WTC11 (cell line): ENCODE measurements at regions not wholly inside any gene's neighbourhood (a gene's known extent, or its start where the extent isn't known, plus 50 kb on each side); places are given as distances from the start of the nearest gene placed in this dataset.

Experiments used
- AFF4 ChIP-seq: sonication (generic); formaldehyde crosslinking; IDR thresholded peaks from 2 replicates; pipeline ENCODE4 v1.8.1; 2023; ENCODE audit warnings: mild to moderate bottlenecking, missing genetic modification reagents, borderline replicate concordance
- ATF3 ChIP-seq: sonication (generic); formaldehyde crosslinking; conservative IDR thresholded peaks from 2 replicates; pipeline ENCODE4 v1.8.1; 2022; ENCODE audit warnings: mild to moderate bottlenecking, missing genetic modification reagents
- CREB1 ChIP-seq: sonication (generic); formaldehyde crosslinking; IDR thresholded peaks from 2 replicates; pipeline ENCODE4 v1.8.0; 2023; ENCODE audit warnings: mild to moderate bottlenecking, missing genetic modification reagents
- FOXJ3 ChIP-seq: sonication (generic); formaldehyde crosslinking; IDR thresholded peaks from 2 replicates; pipeline ENCODE4 v1.9.0; 2021; ENCODE audit warnings: missing genetic modification reagents, mild to moderate bottlenecking, borderline replicate concordance
- FOXP4 ChIP-seq: sonication (generic); formaldehyde crosslinking; IDR thresholded peaks from 2 replicates; pipeline ENCODE4 v1.8.0; 2022; ENCODE audit warnings: mild to moderate bottlenecking, missing genetic modification reagents
- GRHL2 ChIP-seq: fragments of 250-450 bp; sonication (Bioruptor Pico); IDR thresholded peaks from 2 replicates; pipeline ENCODE4 v1.8.0; 2022; ENCODE audit warnings: mild to moderate bottlenecking, moderate library complexity; ENCODE audit not compliant: insufficient replicate concordance, severe bottlenecking
- IRF1 ChIP-seq: sonication (generic); formaldehyde crosslinking; IDR thresholded peaks from 2 replicates; pipeline ENCODE4 v1.8.0; 2023; ENCODE audit warnings: missing genetic modification reagents
- MXD4 ChIP-seq: fragments of 250-450 bp; sonication (Bioruptor Pico); IDR thresholded peaks from 2 replicates; pipeline ENCODE4 v1.8.0; 2021; ENCODE audit warnings: mild to moderate bottlenecking, moderate library complexity, borderline replicate concordance
- OVOL2 ChIP-seq: fragments of 250-450 bp; sonication (Bioruptor Pico); IDR thresholded peaks from 2 replicates; pipeline ENCODE4 v1.9.0; 2021; ENCODE audit warnings: mild to moderate bottlenecking, borderline replicate concordance
- PRRX2 ChIP-seq: fragments of 250-450 bp; sonication (Bioruptor Pico); IDR thresholded peaks from 2 replicates; pipeline ENCODE4 v1.8.0; 2021; ENCODE audit warnings: mild to moderate bottlenecking
- SMAD3 ChIP-seq: sonication (generic); formaldehyde crosslinking; IDR thresholded peaks from 2 replicates; pipeline ENCODE4 v1.8.0; 2022; ENCODE audit warnings: missing genetic modification reagents, mild to moderate bottlenecking, borderline replicate concordance
- ZBTB21 ChIP-seq: sonication (generic); formaldehyde crosslinking; IDR thresholded peaks from 2 replicates; pipeline ENCODE4 v1.8.1; 2023; ENCODE audit warnings: mild to moderate bottlenecking, missing genetic modification reagents, borderline replicate concordance
- ZBTB43 ChIP-seq: sonication (generic); formaldehyde crosslinking; IDR thresholded peaks from 2 replicates; pipeline ENCODE4 v1.8.1; 2023; ENCODE audit warnings: mild to moderate bottlenecking, missing genetic modification reagents
- ZMAT4 ChIP-seq: fragments of 250-450 bp; sonication (Bioruptor Pico); IDR thresholded peaks from 2 replicates; pipeline ENCODE4 v1.9.0; 2021; ENCODE audit warnings: mild to moderate bottlenecking
- ZNF232 ChIP-seq: sonication (generic); formaldehyde crosslinking; IDR thresholded peaks from 2 replicates; pipeline ENCODE4 v1.8.0; 2022; ENCODE audit warnings: mild to moderate bottlenecking, missing genetic modification reagents
- ZNF263 ChIP-seq: sonication (generic); formaldehyde crosslinking; IDR thresholded peaks from 2 replicates; pipeline ENCODE4 v1.8.1; 2022; ENCODE audit warnings: low read depth, mild to moderate bottlenecking, moderate library complexity, missing genetic modification reagents
- ZNF532 ChIP-seq: fragments of 250-450 bp; sonication (Bioruptor Pico); IDR thresholded peaks from 2 replicates; pipeline ENCODE4 v1.9.0; 2021; ENCODE audit warnings: mild to moderate bottlenecking, borderline replicate concordance

- TF ChIP-seq FOXP4 (CRISPR knock-in tag) (peak; percentile 76; the same call in 1 of the 2 replicates), CREB1 (CRISPR knock-in tag) (no peak), MXD4 (no peak), GRHL2 (CRISPR knock-in tag) (no peak), AFF4 (CRISPR knock-in tag) (no peak), ZBTB43 (peak; percentile 54; the same call in 1 of the 2 replicates), ZNF532 (CRISPR knock-in tag) (no peak), PRRX2 (no peak), ZMAT4 (CRISPR knock-in tag) (no peak), IRF1 (CRISPR knock-in tag) (no peak), ATF3 (CRISPR knock-in tag) (no peak), FOXJ3 (CRISPR knock-in tag) (no peak), OVOL2 (no peak), ZNF232 (peak; percentile 57; the same call in 1 of the 2 replicates), ZBTB21 (CRISPR knock-in tag) (no peak), ZNF263 (CRISPR knock-in tag) (no peak), SMAD3 (CRISPR knock-in tag) (no peak)
Measured at GRCh38 chr6:21742238-21742660, 148.7 kb downstream of the SOX4 start (continued).
